ENCODE measurements at regions not wholly inside any gene's neighbourhood (a gene's known extent, or its start where the extent isn't known, plus 50 kb on each side); places are given as distances from the start of the nearest gene placed in this dataset.

DNA sequence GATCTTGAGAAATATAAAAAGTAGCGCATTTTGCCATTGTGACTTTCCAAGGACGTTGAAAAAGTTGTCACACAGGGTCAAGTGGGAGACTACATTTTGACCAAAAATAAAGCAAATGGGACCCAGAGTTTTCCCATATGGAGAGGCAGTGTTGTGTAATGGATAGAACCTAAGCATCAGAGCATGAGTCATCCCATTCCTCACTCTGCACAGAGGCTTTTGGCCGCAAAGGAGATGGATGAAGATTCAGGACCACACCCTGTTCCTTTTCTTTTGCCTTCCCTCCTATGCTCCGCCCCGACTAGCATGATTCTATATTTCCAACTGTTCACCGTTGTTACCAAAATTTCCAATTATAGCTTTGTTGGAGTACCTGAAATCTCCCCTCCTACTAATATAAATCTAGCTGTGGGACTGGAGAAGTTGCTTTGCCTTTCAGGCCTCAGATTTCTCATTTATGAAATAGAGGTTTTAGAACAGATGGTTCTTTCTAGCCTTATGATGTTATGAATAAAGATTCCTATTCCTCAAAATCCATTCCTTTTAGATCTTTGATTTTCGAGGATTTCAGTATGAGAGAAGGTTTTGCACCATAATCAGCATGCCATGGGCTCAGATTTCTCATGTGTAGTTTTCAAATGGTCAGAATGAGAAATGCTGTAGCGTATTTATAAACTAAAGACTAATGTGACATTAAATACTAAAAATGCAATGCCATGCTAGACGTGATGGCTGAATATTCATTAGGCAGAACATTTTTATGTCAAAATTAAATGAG is 921.9 kb upstream of the TENM4 start:
- Mint-ChIP-seq H3K36me3 (no peaks in the 10 kb centered on the region), H3K4me3 (no peak overlapping the region), H3K27me3 (ENCODE audit: insufficient read depth, low read depth) (no peaks in the 10 kb centered on the region), H3K4me1 (no peaks in the 10 kb centered on the region), H3K9me3 (no peaks in the 10 kb centered on the region), H3K27ac (no peak overlapping the region)
- no peak overlapping the region for H3K27ac ChIP-seq
- H3K4me2 ChIP-seq, result no peak overlapping the region
- no peak for TF ChIP-seq EZH2 (IDR thresholded peaks at IDR 0.05)
- H3F3A ChIP-seq (ENCODE audit: low read depth), result no peaks in the 10 kb centered on the region
- H3K9ac ChIP-seq, result no peak overlapping the region
- no peak overlapping the region for H3K4me3 ChIP-seq
- peaks cover 26% of the 10 kb centered on the region for H3K4me1 ChIP-seq
- H2AFZ ChIP-seq (replicated peaks), result no peak overlapping the region
- no peaks in the 10 kb centered on the region for H4K20me1 ChIP-seq (ENCODE audit: low read depth)
- DNase-seq (ENCODE audit: low spot score), result no peak
- no peaks in the 10 kb centered on the region for H3K36me3 ChIP-seq
- H3K79me2 ChIP-seq (ENCODE audit: low read depth), result no peaks in the 10 kb centered on the region
- no peaks in the 10 kb centered on the region for H3K9me3 ChIP-seq (ENCODE audit: low read depth)
- no peaks in the 10 kb centered on the region for H3K27me3 ChIP-seq

- no peaks in the 10 kb centered on the region for H3K27me3 ChIP-seq
- Mint-ChIP-seq H3K4me1 (no peaks in the 10 kb centered on the region), H3K4me3 (no peak overlapping the region), H3K27ac (no peak overlapping the region), H3K36me3 (no peaks in the 10 kb centered on the region), H3K9me3 (no peaks in the 10 kb centered on the region), H3K27me3 (ENCODE audit: insufficient read depth, low read depth) (no peaks in the 10 kb centered on the region)
- TF ChIP-seq CTCF (IDR thresholded peaks at IDR 0.05), result no peak
- TF ChIP-seq EZH2 (IDR thresholded peaks at IDR 0.05), result no peak
- no peak for TF ChIP-seq EZH2phosphoT487 (IDR thresholded peaks at IDR 0.05)
- no peak overlapping the region for H3K4me3 ChIP-seq
- H3K9ac ChIP-seq, result no peak overlapping the region
- H3K4me1 ChIP-seq, result no peaks in the 10 kb centered on the region
- no peak for DNase-seq (ENCODE audit: low spot score)
- no peaks in the 10 kb centered on the region for H3K9me3 ChIP-seq (ENCODE audit: low read depth)
- H3K79me2 ChIP-seq (ENCODE audit: low read depth), result no peaks in the 10 kb centered on the region
- no peak overlapping the region for H2AFZ ChIP-seq (replicated peaks)
- H3K4me2 ChIP-seq, result no peak overlapping the region
- no peaks in the 10 kb centered on the region for H4K20me1 ChIP-seq (ENCODE audit: low read depth)
- H3F3A ChIP-seq (ENCODE audit: low read depth), result no peaks in the 10 kb centered on the region
- no peak overlapping the region for H3K27ac ChIP-seq
- no peaks in the 10 kb centered on the region for H3K36me3 ChIP-seq
Measured at GRCh38 chr11:80355251-80355650, 914.4 kb upstream of the TENM4 start.

- H3K36me3 Mint-ChIP-seq, result no peaks in the 10 kb centered on the region
- no peak overlapping the region for H3K4me2 ChIP-seq
- no peak for DNase-seq (ENCODE audit: low spot score)
- no peaks in the 10 kb centered on the region for H3K36me3 ChIP-seq
- no peak overlapping the region for H3K4me3 ChIP-seq
- no peaks in the 10 kb centered on the region for H3K27me3 Mint-ChIP-seq (ENCODE audit: insufficient read depth, low read depth)
- no peak for TF ChIP-seq EZH2phosphoT487 (IDR thresholded peaks at IDR 0.05)
- TF ChIP-seq EZH2 (IDR thresholded peaks at IDR 0.05), result no peak
- TF ChIP-seq CTCF (IDR thresholded peaks at IDR 0.05), result no peak
- H3K4me1 ChIP-seq, result no peaks in the 10 kb centered on the region
- no peaks in the 10 kb centered on the region for H3K9me3 Mint-ChIP-seq
- no peaks in the 10 kb centered on the region for H4K20me1 ChIP-seq (ENCODE audit: low read depth)
- H3K27ac ChIP-seq, result no peak overlapping the region
- no peak overlapping the region for H3K4me3 Mint-ChIP-seq
- no peak overlapping the region for H3K27ac Mint-ChIP-seq
- H3K4me1 Mint-ChIP-seq, result no peaks in the 10 kb centered on the region
- no peaks in the 10 kb centered on the region for H3F3A ChIP-seq (ENCODE audit: low read depth)
- H3K79me2 ChIP-seq (ENCODE audit: low read depth), result no peaks in the 10 kb centered on the region
- no peaks in the 10 kb centered on the region for H3K27me3 ChIP-seq
- no peak overlapping the region for H3K9ac ChIP-seq
- no peaks in the 10 kb centered on the region for H3K9me3 ChIP-seq (ENCODE audit: low read depth)
- no peak overlapping the region for H2AFZ ChIP-seq (replicated peaks)
Measured at GRCh38 chr11:80350541-80350940, 909.7 kb upstream of the TENM4 start.

DNA sequence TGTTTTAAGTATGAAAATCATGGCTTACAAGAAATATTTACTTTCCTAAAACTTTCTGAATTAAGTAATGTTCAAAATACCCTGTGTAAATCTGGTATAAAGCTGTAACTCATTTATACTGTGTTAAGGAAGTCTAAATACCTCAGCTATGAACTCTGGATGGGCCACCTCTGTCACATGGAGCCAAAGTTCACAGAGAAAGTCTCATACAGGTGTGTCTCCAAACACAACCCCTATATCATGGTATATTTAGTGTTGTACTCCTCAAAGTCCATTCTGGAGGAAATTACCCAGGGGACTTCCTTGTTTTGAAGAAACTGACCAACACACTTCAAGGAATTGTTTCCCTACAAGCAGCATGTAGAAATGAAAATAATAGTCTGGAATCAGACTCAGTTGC is 909.2 kb upstream of the TENM4 start:
- Mint-ChIP-seq H3K4me3 (no peak overlapping the region), H3K27me3 (ENCODE audit: insufficient read depth, low read depth) (no peaks in the 10 kb centered on the region), H3K9me3 (no peaks in the 10 kb centered on the region), H3K27ac (no peak overlapping the region), H3K4me1 (no peaks in the 10 kb centered on the region), H3K36me3 (no peaks in the 10 kb centered on the region)
- H3F3A ChIP-seq (ENCODE audit: low read depth), result no peaks in the 10 kb centered on the region
- H3K9me3 ChIP-seq (ENCODE audit: low read depth), result no peaks in the 10 kb centered on the region
- H3K4me2 ChIP-seq, result no peak overlapping the region
- H3K36me3 ChIP-seq, result no peaks in the 10 kb centered on the region
- H3K79me2 ChIP-seq (ENCODE audit: low read depth), result no peaks in the 10 kb centered on the region
- H3K4me1 ChIP-seq, result no peaks in the 10 kb centered on the region
- H4K20me1 ChIP-seq (ENCODE audit: low read depth), result no peaks in the 10 kb centered on the region
- H2AFZ ChIP-seq (replicated peaks), result no peak overlapping the region
- H3K9ac ChIP-seq, result no peak overlapping the region
- no peak overlapping the region for H3K27ac ChIP-seq
- H3K27me3 ChIP-seq, result no peaks in the 10 kb centered on the region
- H3K4me3 ChIP-seq, result no peak overlapping the region
- DNase-seq (ENCODE audit: low spot score), result no peak
- TF ChIP-seq CTCF (IDR thresholded peaks at IDR 0.05) (no peak), EZH2phosphoT487 (IDR thresholded peaks at IDR 0.05) (no peak), EZH2 (IDR thresholded peaks at IDR 0.05) (no peak)

Measured in neural progenitor cell (in vitro differentiated cells).